Lower leg skin (tissue), 3 donors: ENCODE measurements at regions not wholly inside any gene's neighbourhood (a gene's known extent, or its start where the extent isn't known, plus 50 kb on each side); places are given as distances from the start of the nearest gene placed in this dataset.

Experiments
- POLR2A ChIP-seq, 2 donors: fragments of 450-650 bp; IDR thresholded peaks; one replicate each; pipeline ENCODE4 v1.6.1; 2016 to 2017; ENCODE audit warnings: antibody characterized with exemption in 2 of 2, mild to moderate bottlenecking in 1 of 2, moderate library complexity in 1 of 2
- TF ChIP-seq, protein P1 (sequence below), 3 donors: fragments of 450-650 bp; IDR thresholded peaks; one replicate each; pipeline ENCODE4 v1.5.1; 2016; ENCODE audit warnings: antibody characterized with exemption in 3 of 3, mild to moderate bottlenecking in 3 of 3, moderate library complexity in 2 of 3

DNA sequence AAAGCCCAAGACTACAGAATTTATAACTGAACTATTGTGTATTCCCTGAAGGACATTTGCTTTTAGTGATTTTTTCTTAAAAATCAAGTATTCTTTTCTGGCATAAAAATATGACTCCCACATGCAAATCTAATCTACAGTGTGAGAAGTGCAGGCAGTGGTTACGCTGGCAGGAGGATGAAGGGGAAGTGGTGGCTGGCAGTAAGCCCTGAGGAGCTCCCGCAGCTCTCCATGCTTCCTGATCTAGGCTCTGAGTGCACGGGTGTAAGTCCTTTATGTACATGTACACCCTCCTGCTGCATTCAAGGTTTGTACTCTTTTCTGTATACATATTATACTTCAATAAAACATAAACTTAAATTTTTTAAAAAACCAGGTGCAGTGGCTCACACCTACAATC, 67.5 kb upstream of the PRDX6 start:
- TF ChIP-seq, protein P1, sequence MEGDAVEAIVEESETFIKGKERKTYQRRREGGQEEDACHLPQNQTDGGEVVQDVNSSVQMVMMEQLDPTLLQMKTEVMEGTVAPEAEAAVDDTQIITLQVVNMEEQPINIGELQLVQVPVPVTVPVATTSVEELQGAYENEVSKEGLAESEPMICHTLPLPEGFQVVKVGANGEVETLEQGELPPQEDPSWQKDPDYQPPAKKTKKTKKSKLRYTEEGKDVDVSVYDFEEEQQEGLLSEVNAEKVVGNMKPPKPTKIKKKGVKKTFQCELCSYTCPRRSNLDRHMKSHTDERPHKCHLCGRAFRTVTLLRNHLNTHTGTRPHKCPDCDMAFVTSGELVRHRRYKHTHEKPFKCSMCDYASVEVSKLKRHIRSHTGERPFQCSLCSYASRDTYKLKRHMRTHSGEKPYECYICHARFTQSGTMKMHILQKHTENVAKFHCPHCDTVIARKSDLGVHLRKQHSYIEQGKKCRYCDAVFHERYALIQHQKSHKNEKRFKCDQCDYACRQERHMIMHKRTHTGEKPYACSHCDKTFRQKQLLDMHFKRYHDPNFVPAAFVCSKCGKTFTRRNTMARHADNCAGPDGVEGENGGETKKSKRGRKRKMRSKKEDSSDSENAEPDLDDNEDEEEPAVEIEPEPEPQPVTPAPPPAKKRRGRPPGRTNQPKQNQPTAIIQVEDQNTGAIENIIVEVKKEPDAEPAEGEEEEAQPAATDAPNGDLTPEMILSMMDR (IDR thresholded peaks at IDR 0.05): no peak
- no peak for TF ChIP-seq POLR2A (IDR thresholded peaks at IDR 0.05)
